HG03432 (cell line): ENCODE measurements at regions not wholly inside any gene's neighbourhood (a gene's known extent, or its start where the extent isn't known, plus 50 kb on each side); places are given as distances from the start of the nearest gene placed in this dataset.

Experiments used
- ATAC-seq: cut with Tn5 transposase; IDR thresholded peaks from one replicate; pipeline ENCODE4 v1.9.1; 2021; ENCODE audit warnings: mild to moderate bottlenecking, moderate library complexity; ENCODE audit not compliant: unreplicated experiment

DNA sequence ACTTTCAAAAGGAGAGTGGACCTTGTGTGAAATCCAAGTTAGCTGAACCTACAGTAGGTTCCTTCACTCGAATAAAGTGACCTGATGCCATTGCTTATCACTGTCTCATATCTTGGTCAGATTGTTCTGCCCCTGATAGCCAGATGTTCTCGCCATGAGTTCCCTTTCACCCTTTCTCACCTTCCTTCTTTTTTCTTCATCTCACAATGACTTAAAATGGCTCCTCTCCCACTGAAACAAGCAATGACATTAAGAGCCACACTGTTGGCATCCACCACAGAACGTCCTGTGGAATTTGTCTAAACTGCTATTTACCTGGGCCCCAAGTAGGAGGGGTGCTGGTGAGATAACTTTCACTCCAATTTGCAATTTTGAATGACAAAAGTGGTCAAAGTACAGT, 227.6 kb upstream of the PPP1R2C start:
- no peak for ATAC-seq

GRCh38 chrX:43008356-43008755, 230.4 kb upstream of the PPP1R2C start:
- ATAC-seq: no peak

GRCh38 chrX:43016021-43016420, 238.1 kb upstream of the PPP1R2C start:
- ATAC-seq: no peak

GRCh38 chrX:43018031-43018430, 240.1 kb upstream of the PPP1R2C start:
- ATAC-seq: no peak

- no peak for ATAC-seq
Measured at GRCh38 chrX:43019021-43019420, 241.1 kb upstream of the PPP1R2C start.

DNA sequence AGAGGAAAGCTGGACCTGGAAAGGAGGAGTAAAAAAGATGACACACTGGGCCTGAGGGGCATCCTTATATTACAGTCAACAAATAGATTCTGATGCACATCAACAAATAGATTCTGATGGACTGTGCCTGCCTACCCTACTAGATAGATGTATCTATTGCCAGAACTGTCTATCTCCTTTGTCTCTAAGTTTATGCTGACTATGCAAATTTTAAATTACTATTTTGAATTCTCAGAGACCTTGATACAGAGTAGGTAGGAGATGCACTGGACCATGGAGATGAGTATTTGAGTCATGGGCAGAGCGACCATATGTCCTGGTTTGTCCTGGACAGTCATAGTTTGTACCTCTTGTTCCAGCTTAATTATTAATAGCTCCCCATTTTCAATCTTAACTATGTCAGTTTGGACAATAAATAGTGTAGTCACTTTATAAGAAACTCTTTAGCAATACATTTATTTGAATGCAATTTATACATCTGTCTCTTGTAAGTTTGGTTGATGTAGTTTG, 247.9 kb upstream of the PPP1R2C start:
- ATAC-seq: no peak

- ATAC-seq: no peak
Measured at GRCh38 chrX:43064096-43064495, 286.1 kb upstream of the PPP1R2C start.

DNA sequence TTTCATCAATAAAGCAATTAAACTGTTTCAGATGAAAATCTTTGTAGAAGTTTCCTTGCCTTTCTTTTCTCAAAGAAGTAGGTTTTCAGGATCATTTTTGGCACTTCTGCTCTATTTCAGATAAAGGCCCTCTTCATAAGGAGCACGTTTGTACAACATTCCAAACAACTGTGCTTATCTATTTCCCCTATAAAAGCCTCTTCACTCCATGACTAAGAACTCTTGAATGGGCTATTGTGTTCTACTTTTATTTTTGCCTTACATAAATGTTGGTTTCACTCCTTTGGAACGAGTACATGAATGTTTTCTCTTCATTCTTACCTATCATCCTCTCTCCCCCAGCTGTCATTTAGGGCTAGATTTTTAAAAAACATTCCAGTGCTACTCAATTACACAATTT, 288.0 kb upstream of the PPP1R2C start:
- no peak for ATAC-seq

DNA sequence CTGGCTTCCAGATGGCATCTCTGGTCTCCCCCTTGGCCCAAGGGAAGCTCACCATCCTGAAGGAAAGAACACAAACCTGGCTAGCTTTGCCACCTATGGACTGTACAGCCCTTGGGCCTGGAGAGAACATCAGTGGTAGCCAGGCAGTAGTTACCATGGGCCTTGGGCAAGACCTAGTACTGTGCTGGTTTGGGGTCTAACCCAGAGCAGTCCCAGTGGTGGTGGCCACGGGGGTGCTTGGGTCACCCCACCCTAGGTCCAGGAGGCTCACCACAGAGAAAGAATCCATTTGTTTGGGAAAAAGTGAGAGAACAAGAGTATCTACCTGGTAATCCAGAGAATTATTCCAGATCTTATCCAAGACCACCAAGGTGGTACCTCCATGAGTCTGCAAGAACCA, 290.7 kb upstream of the PPP1R2C start:
- no peak for ATAC-seq

DNA sequence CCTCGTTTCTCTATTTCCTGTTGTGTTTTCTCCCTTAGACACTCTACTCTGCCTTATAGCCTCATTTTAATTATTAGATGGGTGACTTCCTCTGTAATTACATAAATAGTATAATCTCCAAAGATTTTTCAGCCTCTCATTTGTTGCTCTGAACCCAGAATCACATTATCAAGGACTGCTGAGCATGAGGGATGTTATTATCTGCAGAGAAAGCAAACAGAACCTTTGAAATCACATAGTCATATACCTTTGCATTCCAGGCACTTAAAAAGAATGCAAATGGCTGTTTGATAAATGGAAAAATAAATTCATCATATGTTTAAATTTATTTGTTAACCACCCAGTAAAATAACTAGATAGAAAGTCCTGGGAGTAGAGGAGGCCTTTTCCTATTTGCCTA, 305.1 kb upstream of the PPP1R2C start:
- no peak for ATAC-seq

DNA sequence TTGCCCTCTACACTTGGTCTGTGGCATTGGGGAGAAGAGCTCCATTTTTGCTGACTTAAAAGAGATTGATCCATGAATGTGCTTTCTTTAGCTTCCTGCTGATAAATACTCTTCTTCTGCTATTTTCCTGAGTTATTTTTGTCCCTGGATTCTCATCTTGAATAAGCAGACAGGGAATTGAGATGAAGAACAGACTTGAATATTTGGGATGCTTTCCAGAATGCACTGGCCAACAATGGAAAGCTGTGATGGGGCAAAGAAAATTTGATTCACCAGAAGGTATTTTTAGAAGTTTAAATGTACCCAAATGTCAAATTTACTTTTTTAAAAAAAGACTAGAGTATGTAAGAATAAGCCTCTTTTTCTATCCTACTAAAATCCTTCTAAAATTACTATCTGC, 309.9 kb upstream of the PPP1R2C start:
- no peak for ATAC-seq

GRCh38 chrX:43096830-43097229, 318.9 kb upstream of the PPP1R2C start:
- ATAC-seq: no peak

DNA sequence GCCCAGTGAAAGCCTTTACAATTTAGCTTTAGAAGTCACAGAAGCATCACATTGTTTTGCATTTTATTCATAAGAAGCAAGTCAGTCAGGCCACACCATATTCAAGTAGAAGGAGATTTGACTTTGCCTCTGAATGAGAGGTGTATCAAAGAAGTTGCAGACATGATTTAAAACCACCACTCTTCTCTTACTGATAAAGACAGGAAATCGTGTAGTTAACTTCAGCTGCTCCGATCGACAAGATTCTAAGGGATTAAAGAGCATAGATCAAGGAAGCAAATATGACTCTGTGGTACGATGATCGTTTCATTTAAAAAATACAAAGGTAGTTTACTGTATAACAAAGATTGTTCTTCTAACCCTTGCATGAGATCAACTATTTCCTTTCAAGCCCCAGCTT, 328.0 kb upstream of the PPP1R2C start:
- no peak for ATAC-seq

- no peak for ATAC-seq
Measured at GRCh38 chrX:43108828-43109227, 330.9 kb upstream of the PPP1R2C start.

DNA sequence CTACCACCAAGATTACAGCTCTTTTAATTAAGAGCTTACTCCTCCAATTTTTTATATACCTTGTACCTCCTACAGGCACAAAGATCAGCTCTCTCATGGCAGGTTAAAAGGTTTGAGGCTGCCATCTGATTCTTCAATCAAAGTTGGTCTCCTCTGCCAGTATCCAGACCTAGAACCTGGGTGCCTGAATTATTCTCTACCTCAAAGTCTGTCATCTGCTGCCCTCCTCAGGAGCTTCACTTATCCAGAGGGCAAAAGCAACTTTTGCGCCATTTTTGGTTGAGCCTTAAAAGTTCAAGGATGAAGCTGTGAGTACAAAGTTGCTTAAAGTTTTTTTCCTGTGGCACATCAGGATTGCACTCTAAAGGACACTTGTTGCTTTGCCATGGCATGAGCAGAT, 343.7 kb upstream of the PPP1R2C start:
- ATAC-seq: no peak

DNA sequence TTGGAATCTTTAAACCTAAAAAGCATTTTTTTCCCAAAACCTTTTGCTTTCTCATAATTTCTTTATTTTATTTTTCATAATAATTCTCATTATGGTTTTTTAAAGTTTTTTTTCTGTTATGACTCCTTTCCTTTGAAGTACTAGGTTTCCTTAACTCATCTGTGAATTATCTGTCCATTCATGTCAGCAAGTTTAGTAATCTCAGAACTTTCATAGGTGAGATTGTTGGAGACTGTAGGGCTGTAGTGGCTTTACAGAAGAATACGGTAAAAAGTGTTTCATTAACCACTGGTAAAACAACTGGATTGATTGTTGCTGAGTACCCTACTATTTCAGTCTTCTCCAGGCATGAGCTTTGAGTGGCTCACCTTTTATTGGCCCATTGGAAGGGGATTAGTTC, 361.7 kb upstream of the PPP1R2C start:
- ATAC-seq: no peak

- ATAC-seq: no peak
Measured at GRCh38 chrX:43140582-43140981, 362.6 kb upstream of the PPP1R2C start.

- no peak for ATAC-seq
Measured at GRCh38 chrX:43141885-43142284, 363.9 kb upstream of the PPP1R2C start.

DNA sequence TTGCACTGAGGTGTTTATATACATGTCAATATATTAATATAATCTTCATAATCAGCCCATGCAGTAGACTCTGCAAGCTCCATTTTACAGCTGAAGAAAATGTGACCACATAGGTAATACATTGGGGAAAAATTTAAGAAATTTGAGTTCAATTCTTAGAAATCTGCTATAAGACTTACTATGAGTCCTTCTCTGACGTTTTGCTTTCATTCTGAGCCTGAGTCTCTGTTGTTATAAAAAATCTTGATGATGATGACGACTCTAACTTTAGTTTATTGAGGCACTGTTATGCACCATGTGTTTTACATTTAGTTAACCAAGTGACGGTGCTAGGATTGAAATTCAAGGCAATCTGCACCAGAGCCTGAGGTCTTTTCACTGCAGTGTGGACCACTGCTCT, 370.3 kb upstream of the PPP1R2C start:
- no peak for ATAC-seq

- ATAC-seq: no peak
Measured at GRCh38 chrX:43165343-43165920, 387.5 kb upstream of the PPP1R2C start.

DNA sequence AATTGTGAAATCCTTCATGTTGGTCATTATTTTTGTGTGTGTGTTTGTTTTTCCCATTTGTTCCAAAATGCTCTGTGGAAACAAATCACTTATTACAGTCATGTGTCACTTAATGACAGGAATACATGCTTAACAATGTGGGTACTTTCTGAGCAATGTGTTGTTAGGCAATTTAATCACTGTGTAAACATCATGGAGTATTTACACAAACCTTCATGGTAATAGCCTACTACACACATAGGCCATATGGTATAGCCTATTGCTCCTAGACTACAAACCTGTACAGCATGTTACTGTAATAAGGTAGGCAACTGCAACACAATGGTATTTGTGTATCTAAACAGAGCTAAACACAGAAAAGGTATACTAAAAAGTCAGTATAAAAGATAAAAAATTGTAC, 388.9 kb upstream of the PPP1R2C start:
- no peak for ATAC-seq

- ATAC-seq: no peak
Measured at GRCh38 chrX:43175434-43175833, 397.5 kb upstream of the PPP1R2C start.

- ATAC-seq: no peak
Measured at GRCh38 chrX:43176686-43177085, 398.7 kb upstream of the PPP1R2C start.
